CD4-positive, CD25-positive, alpha-beta regulatory T cell (primary cell): ENCODE measurements at regions not wholly inside any gene's neighbourhood (a gene's known extent, or its start where the extent isn't known, plus 50 kb on each side); places are given as distances from the start of the nearest gene placed in this dataset.

Experiments
- ATAC-seq, 2 donors: fragments of 150-1000 bp; cut with Tn5 transposase; one replicate each; pipeline ENCODE4 v1.10.0; 2021; ENCODE audit warnings: low read depth in 2 of 2, moderate number of reproducible peaks in 2 of 2, moderate library complexity in 1 of 2
- DNase-seq, 3 donors: peaks; one replicate each; pipeline versions ENCODE4 v3.0.0 to v3.0.0-alpha.2; 2012 to 2022; ENCODE audit warnings: mixed read lengths in 1 of 3
- H3K27ac ChIP-seq: one replicate; pipeline ENCODE4 v1.7.0; 2013; ENCODE audit warnings: mild to moderate bottlenecking, low read length; ENCODE audit not compliant: insufficient read depth, poor library complexity, severe bottlenecking
- H3K27me3 ChIP-seq: one replicate; pipeline ENCODE4 v1.7.0; 2013; ENCODE audit warnings: low read length; ENCODE audit not compliant: control insufficient read depth, insufficient read depth
- H3K36me3 ChIP-seq: one replicate; pipeline ENCODE4 v1.7.0; 2013; ENCODE audit warnings: mild to moderate bottlenecking, low read length, moderate library complexity; ENCODE audit not compliant: control insufficient read depth, insufficient read depth
- H3K4me1 ChIP-seq: 2 replicates; pipeline ENCODE4 v1.7.0; 2013; ENCODE audit warnings: mild to moderate bottlenecking, low read length; ENCODE audit not compliant: insufficient read depth, control insufficient read depth, poor library complexity, severe bottlenecking
- H3K4me3 ChIP-seq: one replicate; pipeline ENCODE4 v1.7.0; 2013; ENCODE audit warnings: low read depth, mild to moderate bottlenecking, low read length, moderate library complexity
- H3K9me3 ChIP-seq, 2 experiments: 1 replicate in 1 of 2; 2 replicates in 1 of 2; pipeline ENCODE4 v1.7.0; 2013; ENCODE audit warnings: low read length in 2 of 2, mild to moderate bottlenecking in 1 of 2, moderate library complexity in 1 of 2; ENCODE audit not compliant: control insufficient read depth in 2 of 2
- H3K27ac Mint-ChIP-seq, 3 donors: one replicate each; pipeline ENCODE4 v1.8.0; 2020 to 2022; ENCODE audit warnings: mild to moderate bottlenecking in 3 of 3, mixed read lengths in 3 of 3, moderate library complexity in 2 of 3
- H3K27me3 Mint-ChIP-seq: one replicate; pipeline ENCODE4 v1.8.0; 2022; ENCODE audit warnings: mild to moderate bottlenecking, mixed read lengths
- H3K36me3 Mint-ChIP-seq: one replicate; pipeline ENCODE4 v1.8.0; 2020; ENCODE audit warnings: mixed read lengths
- H3K4me1 Mint-ChIP-seq, 4 donors: one replicate each; pipeline ENCODE4 v1.8.0; 2020 to 2022; ENCODE audit warnings: mixed read lengths in 4 of 4, mild to moderate bottlenecking in 1 of 4
- H3K4me3 Mint-ChIP-seq, 4 donors: one replicate each; pipeline ENCODE4 v1.8.0; 2020 to 2022; ENCODE audit warnings: mild to moderate bottlenecking in 4 of 4, mixed read lengths in 4 of 4, moderate library complexity in 3 of 4
- H3K9me3 Mint-ChIP-seq, 7 donors: one replicate each; pipeline ENCODE4 v1.8.0; 2020 to 2022; ENCODE audit warnings: mixed read lengths in 7 of 7, mild to moderate bottlenecking in 3 of 7, moderate library complexity in 2 of 7

GRCh38 chr15:95111969-95112368, 880.6 kb downstream of the MCTP2 start:
- Histone ChIP-seq H3K4me1 (no peaks in the 10 kb centered on the region), H3K27me3 (no peaks in the 10 kb centered on the region), H3K4me3 (no peak overlapping the region), H3K27ac (no peak overlapping the region), H3K36me3 (no peaks in the 10 kb centered on the region), H3K9me3 (peaks cover 0 to 5% of the 10 kb centered on the region in 2 experiments)
- DNase-seq (no peak), ATAC-seq (no peak)
- no peak overlapping the region for H3K27ac Mint-ChIP-seq
- no peaks in the 10 kb centered on the region for H3K4me1 Mint-ChIP-seq
- peaks cover 0 to 7% (median 2%) of the 10 kb centered on the region in 7 donors for H3K9me3 Mint-ChIP-seq
- no peaks in the 10 kb centered on the region for H3K36me3 Mint-ChIP-seq
- H3K27me3 Mint-ChIP-seq = no peaks in the 10 kb centered on the region
- no peak overlapping the region for H3K4me3 Mint-ChIP-seq

GRCh38 chr15:95113041-95113440, 881.7 kb downstream of the MCTP2 start:
- DNase-seq (no peak), ATAC-seq (no peak)
- Histone ChIP-seq H3K27me3 (no peaks in the 10 kb centered on the region), H3K27ac (no peak overlapping the region), H3K4me1 (no peaks in the 10 kb centered on the region), H3K36me3 (no peaks in the 10 kb centered on the region), H3K9me3 (peaks cover 0 to 5% of the 10 kb centered on the region in 2 experiments), H3K4me3 (no peak overlapping the region)
- Mint-ChIP-seq H3K4me3 (no peak overlapping the region), H3K4me1 (no peaks in the 10 kb centered on the region), H3K27me3 (no peaks in the 10 kb centered on the region), H3K9me3 (peaks cover 0 to 6% (median 3%) of the 10 kb centered on the region in 7 donors), H3K36me3 (no peaks in the 10 kb centered on the region), H3K27ac (peak overlapping the region in 1 of 3 donors; percentile 59)

- Histone ChIP-seq H3K4me3 (no peak overlapping the region), H3K4me1 (no peaks in the 10 kb centered on the region), H3K27ac (no peak overlapping the region), H3K27me3 (no peaks in the 10 kb centered on the region), H3K9me3 (no peaks in the 10 kb centered on the region), H3K36me3 (no peaks in the 10 kb centered on the region)
- DNase-seq = no peak
- H3K36me3 Mint-ChIP-seq = no peaks in the 10 kb centered on the region
- peaks cover 0 to 7% (median 0%) of the 10 kb centered on the region in 7 donors for H3K9me3 Mint-ChIP-seq
- H3K27me3 Mint-ChIP-seq = no peaks in the 10 kb centered on the region
- no peak overlapping the region for H3K27ac Mint-ChIP-seq
- H3K4me1 Mint-ChIP-seq = no peaks in the 10 kb centered on the region
- no peak for ATAC-seq
- H3K4me3 Mint-ChIP-seq = no peak overlapping the region
These were observed 887.8 kb downstream of the MCTP2 start for GRCh38 chr15:95119041-95119610.

GRCh38 chr15:95120595-95120994, 889.2 kb downstream of the MCTP2 start:
- Mint-ChIP-seq H3K27ac (peak overlapping the region in 1 of 3 donors; percentile 7), H3K36me3 (no peaks in the 10 kb centered on the region), H3K4me3 (no peak overlapping the region), H3K4me1 (no peaks in the 10 kb centered on the region), H3K27me3 (no peaks in the 10 kb centered on the region), H3K9me3 (peaks cover 0 to 7% (median 0%) of the 10 kb centered on the region in 7 donors)
- ATAC-seq (no peak), DNase-seq (no peak)
- Histone ChIP-seq H3K4me3 (no peak overlapping the region), H3K36me3 (no peaks in the 10 kb centered on the region), H3K9me3 (no peaks in the 10 kb centered on the region), H3K4me1 (no peaks in the 10 kb centered on the region), H3K27ac (no peak overlapping the region), H3K27me3 (no peaks in the 10 kb centered on the region)

GRCh38 chr15:95121191-95121590, 889.8 kb downstream of the MCTP2 start:
- no peaks in the 10 kb centered on the region for H3K36me3 ChIP-seq
- H3K4me3 Mint-ChIP-seq = no peak overlapping the region
- no peaks in the 10 kb centered on the region for H3K36me3 Mint-ChIP-seq
- no peak overlapping the region for H3K4me3 ChIP-seq
- no peaks in the 10 kb centered on the region for H3K27me3 ChIP-seq
- H3K27ac ChIP-seq = no peak overlapping the region
- H3K4me1 Mint-ChIP-seq = no peaks in the 10 kb centered on the region
- DNase-seq (no peak), ATAC-seq (no peak)
- no peaks in the 10 kb centered on the region for H3K27me3 Mint-ChIP-seq
- H3K9me3 Mint-ChIP-seq = peaks cover 0 to 7% (median 1%) of the 10 kb centered on the region in 7 donors
- no peaks in the 10 kb centered on the region for H3K9me3 ChIP-seq
- no peaks in the 10 kb centered on the region for H3K4me1 ChIP-seq
- no peak overlapping the region for H3K27ac Mint-ChIP-seq

- ATAC-seq = no peak
- DNase-seq = no peak
- Mint-ChIP-seq H3K9me3 (peaks cover 0 to 5% (median 3%) of the 10 kb centered on the region in 7 donors), H3K4me3 (no peak overlapping the region), H3K4me1 (no peaks in the 10 kb centered on the region), H3K36me3 (no peaks in the 10 kb centered on the region), H3K27me3 (no peaks in the 10 kb centered on the region), H3K27ac (no peak overlapping the region)
- Histone ChIP-seq H3K4me1 (no peaks in the 10 kb centered on the region), H3K36me3 (no peaks in the 10 kb centered on the region), H3K27ac (no peak overlapping the region), H3K27me3 (no peaks in the 10 kb centered on the region), H3K9me3 (no peaks in the 10 kb centered on the region), H3K4me3 (no peak overlapping the region)
These were observed 894.4 kb downstream of the MCTP2 start for GRCh38 chr15:95125803-95126202.

DNA sequence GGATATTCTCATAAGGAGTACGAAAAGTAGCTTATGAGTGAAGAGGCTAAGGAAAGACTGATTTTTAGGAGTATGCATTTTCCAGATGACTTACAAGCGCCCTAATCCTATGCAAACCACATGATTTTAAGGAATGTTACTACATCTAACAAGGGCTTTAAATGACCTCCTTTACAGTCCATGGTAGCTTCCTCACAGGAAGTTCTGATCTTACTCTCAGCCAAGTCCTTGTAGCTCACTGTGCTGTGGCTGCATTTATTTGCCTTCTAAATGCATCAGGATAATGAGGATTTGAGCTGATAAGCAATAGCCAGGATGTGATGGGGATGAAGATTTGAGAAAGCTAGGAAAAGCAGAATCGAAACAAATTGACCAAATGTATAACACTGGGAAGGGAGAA, 896.0 kb downstream of the MCTP2 start:
- Histone ChIP-seq H3K36me3 (no peaks in the 10 kb centered on the region), H3K9me3 (no peaks in the 10 kb centered on the region), H3K27ac (no peak overlapping the region), H3K4me3 (no peak overlapping the region), H3K27me3 (no peaks in the 10 kb centered on the region), H3K4me1 (no peaks in the 10 kb centered on the region)
- Mint-ChIP-seq H3K27me3 (no peaks in the 10 kb centered on the region), H3K4me1 (no peaks in the 10 kb centered on the region), H3K27ac (no peak overlapping the region), H3K36me3 (no peaks in the 10 kb centered on the region), H3K4me3 (no peak overlapping the region), H3K9me3 (peaks cover 0 to 5% (median 0%) of the 10 kb centered on the region in 7 donors)
- DNase-seq = no peak
- no peak for ATAC-seq

GRCh38 chr15:95129574-95129973, 898.2 kb downstream of the MCTP2 start:
- DNase-seq (no peak), ATAC-seq (no peak)
- Mint-ChIP-seq H3K4me3 (no peak overlapping the region), H3K27ac (no peak overlapping the region), H3K27me3 (no peaks in the 10 kb centered on the region), H3K9me3 (peaks cover 0 to 5% (median 0%) of the 10 kb centered on the region in 7 donors), H3K4me1 (no peaks in the 10 kb centered on the region), H3K36me3 (no peaks in the 10 kb centered on the region)
- Histone ChIP-seq H3K27ac (no peak overlapping the region), H3K9me3 (no peaks in the 10 kb centered on the region), H3K4me3 (no peak overlapping the region), H3K4me1 (no peaks in the 10 kb centered on the region), H3K27me3 (no peaks in the 10 kb centered on the region), H3K36me3 (no peaks in the 10 kb centered on the region)
